ENCODE measurements at regions not wholly inside any gene's neighbourhood (a gene's known extent, or its start where the extent isn't known, plus 50 kb on each side); places are given as distances from the start of the nearest gene placed in this dataset.

DNA sequence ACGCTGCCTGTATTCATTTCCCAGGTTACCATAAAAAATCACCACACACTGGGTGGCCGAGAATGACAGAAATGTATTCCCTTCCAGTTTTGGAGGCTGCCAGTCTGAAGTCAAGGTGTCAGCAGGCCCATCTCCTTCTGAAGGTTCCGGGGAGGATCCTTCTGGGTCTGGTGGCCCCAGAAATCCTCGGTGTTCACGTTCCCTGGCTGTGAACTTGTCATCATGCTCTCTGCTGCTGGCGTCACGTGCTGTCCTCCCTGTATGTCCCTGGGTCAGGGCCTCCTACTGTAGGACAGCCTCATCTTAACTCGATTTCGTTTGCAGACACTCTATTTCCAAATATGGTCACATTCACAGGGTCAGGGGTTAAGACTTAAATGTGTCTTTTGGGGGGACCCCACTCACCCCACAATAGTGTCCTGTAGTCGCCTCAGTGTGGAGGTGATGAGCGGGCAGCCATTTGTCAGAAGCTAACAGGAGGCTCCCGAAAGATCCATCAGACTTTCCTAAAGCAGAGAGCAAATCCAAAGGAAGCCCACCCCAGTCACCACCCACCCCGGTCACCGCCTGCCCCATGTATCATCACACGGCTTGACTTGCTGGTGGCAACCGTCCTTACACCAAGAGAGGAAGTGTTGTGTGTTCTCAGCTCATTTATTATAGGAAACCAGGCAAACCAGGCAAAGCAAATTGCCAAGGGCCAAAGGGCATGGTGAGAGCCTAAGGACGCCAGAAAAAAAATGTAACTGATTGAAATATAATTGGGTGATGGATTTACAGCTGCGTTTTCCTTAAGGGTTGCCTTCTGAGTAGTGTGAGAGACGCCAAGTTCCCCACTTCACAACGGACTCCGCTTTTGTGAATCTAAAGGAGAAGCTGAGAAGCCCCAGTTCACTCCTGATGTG lies 148.8 kb upstream of the ZNF236 start:
- no peak for DNase-seq
- H3K79me1 ChIP-seq (ENCODE audit: insufficient read depth, low read depth, low read length, poor library complexity, severe bottlenecking), result no peaks in the 10 kb centered on the region
- no peak overlapping the region for H3K27ac ChIP-seq (ENCODE audit: insufficient read length, low read depth, low read length)
- no peak overlapping the region for H3T11ph ChIP-seq (ENCODE audit: low read length)
- H4K8ac ChIP-seq (replicated peaks; ENCODE audit: insufficient read length, low read depth, low read length), result no peak overlapping the region
- H3K23ac ChIP-seq (ENCODE audit: insufficient read length, low read depth, low read length), result no peak overlapping the region
- H3K4me2 ChIP-seq (ENCODE audit: insufficient read depth, insufficient read length, low read length), result no peak overlapping the region
- H3K4me1 ChIP-seq (ENCODE audit: insufficient read depth, low read length), result no peaks in the 10 kb centered on the region
- Mint-ChIP-seq H3K9me3 (peaks cover 0 to 3% of the 10 kb centered on the region in 2 experiments; a peak in 2 of 5 replicates), H3K27me3 (ENCODE audit: low read depth) (peaks cover 3% of the 10 kb centered on the region), H3K36me3 (ENCODE audit: insufficient read depth in 1 of 3, low read depth in 3 of 3) (peaks cover 0 to 2% (median 0%) of the 10 kb centered on the region in 3 experiments; a peak in 1 of 7 replicates), H3K4me1 (peaks cover 22 to 23% of the 10 kb centered on the region in 2 experiments), H3K27ac (0 out of 7 replicates have a peak overlapping the region, but pooled peaks of 1 of the 3 experiments have one; percentile 49), H3K4me3 (no peak overlapping the region)
- H3K79me2 ChIP-seq (ENCODE audit: insufficient read depth, low read length), result no peaks in the 10 kb centered on the region
- H3K14ac ChIP-seq (ENCODE audit: insufficient read depth, low read length), result no peak overlapping the region; the same call in 1 of the 2 replicates
- H3K18ac ChIP-seq (ENCODE audit: insufficient read length, low read depth, low read length), result no peak overlapping the region
- H3K23me2 ChIP-seq (ENCODE audit: insufficient read length, low read depth, low read length, poor library complexity, severe bottlenecking), result no peaks in the 10 kb centered on the region
- H3K9me3 ChIP-seq (ENCODE audit: control insufficient read depth, low read depth, low read length), result no peaks in the 10 kb centered on the region
- no peak overlapping the region for H4K5ac ChIP-seq (ENCODE audit: insufficient read length, low read depth, low read length)
- no peak overlapping the region for H2BK5ac ChIP-seq (ENCODE audit: insufficient read length, low read length)
- H4K20me1 ChIP-seq (ENCODE audit: control insufficient read depth, insufficient read depth, insufficient read length), result no peaks in the 10 kb centered on the region
- no peak overlapping the region for H2AFZ ChIP-seq (ENCODE audit: low read length)
- no peak overlapping the region for H3K4ac ChIP-seq (ENCODE audit: low read depth, low read length)
- WGBS (ENCODE audit: extremely low coverage, insufficient read length, low lambda C conversion rate), result no CpG with 5 or more reads among the region's 21 CpGs
- TF ChIP-seq, protein P1, sequence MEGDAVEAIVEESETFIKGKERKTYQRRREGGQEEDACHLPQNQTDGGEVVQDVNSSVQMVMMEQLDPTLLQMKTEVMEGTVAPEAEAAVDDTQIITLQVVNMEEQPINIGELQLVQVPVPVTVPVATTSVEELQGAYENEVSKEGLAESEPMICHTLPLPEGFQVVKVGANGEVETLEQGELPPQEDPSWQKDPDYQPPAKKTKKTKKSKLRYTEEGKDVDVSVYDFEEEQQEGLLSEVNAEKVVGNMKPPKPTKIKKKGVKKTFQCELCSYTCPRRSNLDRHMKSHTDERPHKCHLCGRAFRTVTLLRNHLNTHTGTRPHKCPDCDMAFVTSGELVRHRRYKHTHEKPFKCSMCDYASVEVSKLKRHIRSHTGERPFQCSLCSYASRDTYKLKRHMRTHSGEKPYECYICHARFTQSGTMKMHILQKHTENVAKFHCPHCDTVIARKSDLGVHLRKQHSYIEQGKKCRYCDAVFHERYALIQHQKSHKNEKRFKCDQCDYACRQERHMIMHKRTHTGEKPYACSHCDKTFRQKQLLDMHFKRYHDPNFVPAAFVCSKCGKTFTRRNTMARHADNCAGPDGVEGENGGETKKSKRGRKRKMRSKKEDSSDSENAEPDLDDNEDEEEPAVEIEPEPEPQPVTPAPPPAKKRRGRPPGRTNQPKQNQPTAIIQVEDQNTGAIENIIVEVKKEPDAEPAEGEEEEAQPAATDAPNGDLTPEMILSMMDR (conservative IDR thresholded peaks at IDR 0.05), result no peak
- H2BK15ac ChIP-seq (ENCODE audit: low read depth, low read length), result no peak overlapping the region
- no peak overlapping the region for H4K91ac ChIP-seq (ENCODE audit: insufficient read length, low read depth, low read length)
- no peaks in the 10 kb centered on the region for H3K27me3 ChIP-seq (ENCODE audit: insufficient read depth, low read length)
- no peak overlapping the region for H2BK20ac ChIP-seq (ENCODE audit: low read depth, low read length, poor library complexity, severe bottlenecking)
- no peak overlapping the region for H2BK120ac ChIP-seq (ENCODE audit: low read depth, low read length, poor library complexity, severe bottlenecking)
- H3K9ac ChIP-seq (ENCODE audit: extremely low read depth, insufficient read length, low read length), result no peak overlapping the region
- H2AK5ac ChIP-seq (ENCODE audit: insufficient read length, low read length), result no peak overlapping the region
- H3K56ac ChIP-seq (ENCODE audit: insufficient read length, low read depth, low read length), result no peak overlapping the region
- no peak overlapping the region for H2BK12ac ChIP-seq (ENCODE audit: insufficient read length, low read depth, low read length)
